ENCODE measurements at regions not wholly inside any gene's neighbourhood (a gene's known extent, or its start where the extent isn't known, plus 50 kb on each side); places are given as distances from the start of the nearest gene placed in this dataset.

DNA sequence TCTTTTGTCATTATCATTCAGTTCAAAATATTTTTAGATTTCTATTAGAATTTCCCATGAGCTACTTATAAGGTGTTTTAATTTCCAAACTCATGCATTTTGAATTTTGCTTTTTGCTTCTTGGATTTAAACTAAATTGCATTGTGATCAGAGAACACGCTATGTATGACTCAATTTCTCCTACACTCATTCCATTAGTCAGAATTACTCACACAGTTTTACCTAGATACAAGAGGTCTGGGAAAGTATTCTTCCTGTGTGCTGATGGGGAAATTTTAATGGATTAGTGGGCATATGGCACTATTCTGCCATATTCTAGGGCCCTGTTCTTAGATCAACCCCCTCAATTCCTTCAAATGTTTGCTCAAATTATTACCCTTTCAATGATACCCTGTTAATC lies 49.9 kb upstream of the BMP5 start:
- no peak overlapping the region for H3K4me3 ChIP-seq (replicated peaks; ENCODE audit: insufficient read depth, low read length)
- H3K27me3 ChIP-seq (ENCODE audit: insufficient read depth, poor library complexity, severe bottlenecking): no peaks in the 10 kb centered on the region
- no peak for DNase-seq (ENCODE audit: low read depth in 1 of 2, low spot score in 1 of 2)
- no peak overlapping the region for H3K27ac ChIP-seq (replicated peaks)
- TF ChIP-seq POLR2AphosphoS5 (IDR thresholded peaks at IDR 0.05; ENCODE audit: low read depth) (no peak), SPI1 (IDR thresholded peaks at IDR 0.05; ENCODE audit: borderline replicate concordance, low read depth) (no peak), GABPA (IDR thresholded peaks at IDR 0.05; ENCODE audit: low read depth) (no peak)
- TF ChIP-seq, protein P1, sequence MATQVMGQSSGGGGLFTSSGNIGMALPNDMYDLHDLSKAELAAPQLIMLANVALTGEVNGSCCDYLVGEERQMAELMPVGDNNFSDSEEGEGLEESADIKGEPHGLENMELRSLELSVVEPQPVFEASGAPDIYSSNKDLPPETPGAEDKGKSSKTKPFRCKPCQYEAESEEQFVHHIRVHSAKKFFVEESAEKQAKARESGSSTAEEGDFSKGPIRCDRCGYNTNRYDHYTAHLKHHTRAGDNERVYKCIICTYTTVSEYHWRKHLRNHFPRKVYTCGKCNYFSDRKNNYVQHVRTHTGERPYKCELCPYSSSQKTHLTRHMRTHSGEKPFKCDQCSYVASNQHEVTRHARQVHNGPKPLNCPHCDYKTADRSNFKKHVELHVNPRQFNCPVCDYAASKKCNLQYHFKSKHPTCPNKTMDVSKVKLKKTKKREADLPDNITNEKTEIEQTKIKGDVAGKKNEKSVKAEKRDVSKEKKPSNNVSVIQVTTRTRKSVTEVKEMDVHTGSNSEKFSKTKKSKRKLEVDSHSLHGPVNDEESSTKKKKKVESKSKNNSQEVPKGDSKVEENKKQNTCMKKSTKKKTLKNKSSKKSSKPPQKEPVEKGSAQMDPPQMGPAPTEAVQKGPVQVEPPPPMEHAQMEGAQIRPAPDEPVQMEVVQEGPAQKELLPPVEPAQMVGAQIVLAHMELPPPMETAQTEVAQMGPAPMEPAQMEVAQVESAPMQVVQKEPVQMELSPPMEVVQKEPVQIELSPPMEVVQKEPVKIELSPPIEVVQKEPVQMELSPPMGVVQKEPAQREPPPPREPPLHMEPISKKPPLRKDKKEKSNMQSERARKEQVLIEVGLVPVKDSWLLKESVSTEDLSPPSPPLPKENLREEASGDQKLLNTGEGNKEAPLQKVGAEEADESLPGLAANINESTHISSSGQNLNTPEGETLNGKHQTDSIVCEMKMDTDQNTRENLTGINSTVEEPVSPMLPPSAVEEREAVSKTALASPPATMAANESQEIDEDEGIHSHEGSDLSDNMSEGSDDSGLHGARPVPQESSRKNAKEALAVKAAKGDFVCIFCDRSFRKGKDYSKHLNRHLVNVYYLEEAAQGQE (IDR thresholded peaks at IDR 0.05; ENCODE audit: insufficient replicate concordance, low read depth): no peak
- TF ChIP-seq, protein P2, sequence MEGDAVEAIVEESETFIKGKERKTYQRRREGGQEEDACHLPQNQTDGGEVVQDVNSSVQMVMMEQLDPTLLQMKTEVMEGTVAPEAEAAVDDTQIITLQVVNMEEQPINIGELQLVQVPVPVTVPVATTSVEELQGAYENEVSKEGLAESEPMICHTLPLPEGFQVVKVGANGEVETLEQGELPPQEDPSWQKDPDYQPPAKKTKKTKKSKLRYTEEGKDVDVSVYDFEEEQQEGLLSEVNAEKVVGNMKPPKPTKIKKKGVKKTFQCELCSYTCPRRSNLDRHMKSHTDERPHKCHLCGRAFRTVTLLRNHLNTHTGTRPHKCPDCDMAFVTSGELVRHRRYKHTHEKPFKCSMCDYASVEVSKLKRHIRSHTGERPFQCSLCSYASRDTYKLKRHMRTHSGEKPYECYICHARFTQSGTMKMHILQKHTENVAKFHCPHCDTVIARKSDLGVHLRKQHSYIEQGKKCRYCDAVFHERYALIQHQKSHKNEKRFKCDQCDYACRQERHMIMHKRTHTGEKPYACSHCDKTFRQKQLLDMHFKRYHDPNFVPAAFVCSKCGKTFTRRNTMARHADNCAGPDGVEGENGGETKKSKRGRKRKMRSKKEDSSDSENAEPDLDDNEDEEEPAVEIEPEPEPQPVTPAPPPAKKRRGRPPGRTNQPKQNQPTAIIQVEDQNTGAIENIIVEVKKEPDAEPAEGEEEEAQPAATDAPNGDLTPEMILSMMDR (IDR thresholded peaks at IDR 0.05; ENCODE audit: insufficient read depth, low read length): no peak

Measured in HL-60 (cell line).